ENCODE measurements at regions not wholly inside any gene's neighbourhood (a gene's known extent, or its start where the extent isn't known, plus 50 kb on each side); places are given as distances from the start of the nearest gene placed in this dataset.
"Not testable (repeated sequence)": the region's sequence is repeated elsewhere in the genome, so short reads cannot be mapped to it uniquely, and the experiment has no call there.

DNA sequence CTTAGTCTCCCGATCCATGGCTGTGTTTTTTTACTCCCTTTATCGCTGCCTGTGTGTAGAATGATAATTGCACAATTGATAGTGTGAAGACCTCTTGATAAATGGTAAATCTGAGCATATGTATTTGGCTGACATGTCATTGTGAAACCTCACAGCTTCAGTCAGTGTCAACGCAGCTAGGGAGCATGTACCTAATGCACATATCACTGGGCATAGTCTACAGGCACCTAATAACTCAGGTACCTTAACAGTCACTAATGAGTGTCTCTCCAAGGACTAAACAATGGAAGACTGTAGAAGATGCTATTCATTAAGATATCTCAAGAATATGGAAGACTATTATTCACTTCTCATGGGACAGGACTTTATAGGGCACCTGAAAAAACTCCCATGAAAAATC, 101.0 kb upstream of the PTPN20 start:
- not testable (repeated sequence) for DNase-seq

DNA sequence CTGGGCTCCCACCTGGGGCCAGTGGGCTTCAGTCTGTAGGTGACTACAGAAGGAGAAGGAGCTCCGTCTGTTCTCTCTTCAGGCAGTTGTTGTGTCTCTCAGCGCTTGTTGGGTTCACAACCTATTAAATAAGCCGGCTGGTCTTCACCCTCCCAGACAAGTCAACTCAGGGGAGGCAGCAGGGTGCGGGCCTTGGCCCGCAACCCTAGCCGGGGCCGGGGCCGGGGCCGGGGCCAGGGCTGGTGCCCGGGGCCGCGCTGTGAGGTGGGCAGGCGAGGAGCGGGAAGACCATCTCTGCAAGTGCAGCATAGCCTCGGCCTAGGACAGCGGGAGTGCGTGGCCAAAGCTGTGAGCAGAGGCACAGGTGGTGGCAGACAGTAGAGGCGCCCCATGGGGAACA, 95.1 kb upstream of the PTPN20 start:
- DNase-seq, result not testable (repeated sequence)

DNA sequence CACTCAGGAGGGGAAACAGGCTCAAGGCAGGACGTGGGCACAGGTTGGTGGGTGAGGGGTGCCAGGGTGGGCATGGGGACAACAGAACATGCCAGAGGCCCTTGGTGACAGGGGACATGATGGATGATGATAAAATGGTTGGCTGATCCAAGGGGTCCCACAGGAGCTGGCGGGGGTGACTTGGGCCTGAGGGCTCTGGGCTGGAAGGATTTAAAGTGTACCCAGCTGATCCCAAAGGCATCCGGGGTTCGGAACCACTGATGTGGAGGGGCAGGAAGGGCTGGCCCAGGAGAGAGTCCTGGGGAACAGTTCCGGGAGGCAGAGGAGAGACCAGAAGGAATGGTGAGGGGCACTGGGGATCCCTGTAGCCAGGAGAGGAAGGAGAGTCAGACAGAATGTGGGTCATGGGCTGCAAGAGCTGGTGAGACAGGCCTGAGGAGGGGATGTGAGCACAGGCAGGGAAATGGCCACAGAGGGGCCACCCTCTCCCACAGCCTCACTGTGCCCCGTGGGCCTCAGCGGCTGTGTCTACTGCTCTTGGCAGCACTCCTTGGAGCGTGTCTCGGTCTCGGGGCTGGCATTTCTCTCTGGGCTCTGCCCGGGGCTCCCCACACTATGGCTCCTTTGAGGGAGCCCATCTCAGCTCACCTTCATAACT, 70.7 kb upstream of the PTPN20 start:
- DNase-seq, result not testable (repeated sequence)

DNA sequence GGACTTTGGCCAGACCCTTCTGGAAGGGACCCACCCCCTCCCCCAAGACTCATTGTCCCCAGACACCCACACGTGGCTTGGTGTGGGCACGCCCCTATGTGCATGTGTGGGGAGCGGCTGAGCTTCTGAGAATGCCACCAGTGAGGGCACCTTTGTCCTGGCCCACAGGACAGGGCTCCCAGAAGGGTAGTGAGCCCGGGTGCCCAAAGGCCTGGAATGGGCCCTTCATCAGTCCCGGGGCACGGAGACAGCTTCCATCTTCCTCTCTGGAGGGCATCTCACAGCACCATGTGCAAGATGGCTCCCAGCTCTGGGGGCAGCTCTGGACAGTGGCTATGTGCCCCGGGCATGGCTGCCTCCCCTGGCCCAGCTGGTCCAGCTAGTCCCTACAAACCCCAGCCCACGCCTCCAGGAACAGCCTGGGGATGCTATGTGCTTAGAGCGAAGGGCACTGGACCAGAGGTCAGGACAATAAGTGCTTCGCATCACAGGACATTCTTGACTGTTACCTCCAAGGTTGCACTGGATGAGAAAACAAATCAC, 70.1 kb upstream of the PTPN20 start:
- DNase-seq, result not testable (repeated sequence)

DNA sequence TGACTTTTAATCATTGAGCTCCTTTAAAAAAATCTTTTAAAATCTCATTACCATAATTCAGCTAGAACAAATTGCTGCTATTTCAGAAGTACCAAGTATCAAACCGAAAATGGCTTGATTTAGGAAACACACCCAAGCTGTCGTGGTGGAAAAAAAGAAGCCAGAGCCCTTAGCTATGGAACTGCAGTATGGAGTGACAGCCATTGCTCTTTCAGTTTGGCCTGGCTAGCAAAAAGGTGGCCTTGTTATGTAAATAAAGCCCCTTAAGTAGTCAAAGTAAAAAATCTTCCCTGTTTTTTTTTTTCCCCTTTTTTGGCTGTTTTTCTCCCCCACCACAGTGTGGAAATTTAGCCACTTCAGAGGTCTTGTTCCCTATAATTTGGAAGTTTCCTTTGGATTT, 66.0 kb upstream of the PTPN20 start:
- DNase-seq, result not testable (repeated sequence)

DNA sequence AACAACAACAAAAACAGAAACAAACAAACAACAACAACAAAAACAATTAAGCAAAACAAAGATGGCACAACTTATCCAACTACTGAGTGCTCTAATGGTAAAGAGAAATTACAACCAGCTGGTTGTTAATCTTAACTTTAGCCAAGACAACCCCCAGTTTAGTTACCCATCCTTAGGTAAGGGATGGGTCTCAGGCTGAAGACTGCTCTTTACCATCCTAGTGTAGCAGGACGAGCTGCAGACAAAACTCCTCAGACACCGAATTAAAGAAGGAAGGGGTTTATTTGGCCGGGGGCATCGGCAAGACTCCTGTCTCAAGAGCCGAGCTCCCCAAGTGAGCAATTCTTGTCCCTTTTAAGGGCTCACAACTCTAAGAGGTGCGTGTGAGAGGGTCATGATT, 65.6 kb upstream of the PTPN20 start:
- not testable (repeated sequence) for DNase-seq

DNA sequence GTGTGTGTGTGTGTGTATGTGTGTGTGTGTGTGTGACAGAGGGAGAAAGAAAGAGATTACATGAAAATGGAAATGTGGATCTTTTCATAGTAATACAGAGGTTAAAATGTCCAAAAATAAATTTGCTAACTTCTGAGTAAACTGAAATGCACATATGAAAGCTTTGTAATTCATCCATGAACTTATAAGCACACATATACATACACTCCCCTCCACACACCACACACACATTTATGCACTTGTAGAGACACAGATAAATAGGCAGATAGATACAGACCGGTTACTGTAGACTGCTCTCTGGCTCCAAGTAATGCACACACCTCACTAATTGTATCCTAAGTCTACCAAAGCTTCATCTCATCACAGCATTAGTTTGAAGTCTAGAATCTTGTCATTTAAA, 50.5 kb upstream of the PTPN20 start:
- DNase-seq, result not testable (repeated sequence)
